DND-41 (cell line): ENCODE measurements at regions not wholly inside any gene's neighbourhood (a gene's known extent, or its start where the extent isn't known, plus 50 kb on each side); places are given as distances from the start of the nearest gene placed in this dataset.

Experiments
- CTCF ChIP-seq: IDR thresholded peaks from 2 replicates; pipeline ENCODE4 v1.5.1; 2012; ENCODE audit warnings: borderline replicate concordance, low read length, moderate library complexity, mild to moderate bottlenecking; ENCODE audit not compliant: poor library complexity, severe bottlenecking; ENCODE audit errors: extremely low read depth
- EZH2 ChIP-seq: IDR thresholded peaks from 3 replicates; pipeline ENCODE4 v1.6.1; 2012; ENCODE audit warnings: borderline replicate concordance, low read depth, mild to moderate bottlenecking, moderate library complexity, low read length, inconsistent platforms; ENCODE audit not compliant: severe bottlenecking

- no peak for TF ChIP-seq EZH2
- no peak for TF ChIP-seq CTCF
These were observed 68.3 kb upstream of the SETMAR start for GRCh38 chr3:4234889-4235288.
